GM12878 (cell line): ENCODE measurements at regions not wholly inside any gene's neighbourhood (a gene's known extent, or its start where the extent isn't known, plus 50 kb on each side); places are given as distances from the start of the nearest gene placed in this dataset.

Experiments used
- ATAC-seq: fragments of 200-7000 bp; cut with Tn5 transposase; 3 replicates; pipeline ENCODE4 v1.9.1; 2020; ENCODE audit warnings: mild to moderate bottlenecking, moderate library complexity
- BruUV-seq: library from RNA; stranded (reverse); fragments of 400-500 nt; replicated peaks from 2 replicates; lab custom pipeline; 2021; lab: Mats Ljungman, UMichigan
- CTCF ChIA-PET: fragments of 300-600 bp; sonication (Branson Sonifier 250); formaldehyde crosslinking; extraction: SDS; loops from one replicate; lab custom pipeline; 2021; ENCODE audit warnings: inconsistent platforms; lab: Yijun Ruan, JAX
- POLR2A ChIA-PET: fragments of 350-600 bp; formaldehyde crosslinking; extraction: SDS; loops from one replicate; lab custom pipeline; 2021; ENCODE audit warnings: inconsistent platforms; lab: Charles Lee
- RAD21 ChIA-PET: fragments of 300-600 bp; sonication (Branson Sonifier 250); formaldehyde crosslinking; loops from one replicate; lab custom pipeline; 2023; ENCODE audit warnings: antibody characterized with exemption; ENCODE audit not compliant: unreplicated experiment; lab: Charles Lee
- SMC1A ChIA-PET: fragments of 300-600 bp; sonication (Branson Sonifier 250); formaldehyde crosslinking; loops from one replicate; lab custom pipeline; 2023; ENCODE audit not compliant: unreplicated experiment, uncharacterized antibody; lab: Charles Lee
- DNase-seq: peaks from one replicate; pipeline ENCODE4 v3.0.0-alpha.2; 2011; ENCODE audit warnings: low read depth, low spot score
- FAIRE-seq: peaks from 3 replicates; lab custom pipeline; 2011; peaks lifted over from hg19 to GRCh38; lab: Jason Lieb, UNC
- H2AFZ ChIP-seq: 2 replicates; pipeline ENCODE4 v1.6.0; 2011; ENCODE audit warnings: low read depth, low read length, control low read depth; ENCODE audit not compliant: control insufficient read depth
- H3K27ac ChIP-seq: 2 replicates; pipeline ENCODE4 v1.5.1; 2011; ENCODE audit warnings: control low read depth; ENCODE audit not compliant: control insufficient read depth, insufficient read depth
- H3K27me3 ChIP-seq, 2 experiments: replicated peaks in 1 of 2; 2 replicates each; pipeline versions ENCODE4 v1.6.0 to v1.6.1; 2011; ENCODE audit warnings: low read length in 1 of 2; ENCODE audit not compliant: control insufficient read depth in 2 of 2, insufficient read depth in 2 of 2
- H3K36me3 ChIP-seq, 2 experiments: 2 replicates each; pipeline ENCODE4 v1.5.1; 2011; ENCODE audit warnings: low read length in 1 of 2; ENCODE audit not compliant: control insufficient read depth in 2 of 2, insufficient read depth in 2 of 2
- H3K4me1 ChIP-seq: 2 replicates; pipeline ENCODE4 v1.6.1; 2011; ENCODE audit warnings: mild to moderate bottlenecking, low read length, moderate library complexity, mixed read lengths; ENCODE audit not compliant: control insufficient read depth, insufficient read depth
- H3K4me2 ChIP-seq: 2 replicates; pipeline ENCODE4 v1.6.0; 2011; ENCODE audit warnings: control low read depth; ENCODE audit not compliant: control insufficient read depth, insufficient read depth
- H3K4me3 ChIP-seq: fragments of 200-600 bp; sonication (generic); 2 replicates; pipeline ENCODE4 v1.5.1; 2016
- H3K79me2 ChIP-seq: 2 replicates; pipeline ENCODE4 v1.6.0; 2011; ENCODE audit warnings: low read length; ENCODE audit not compliant: control insufficient read depth, insufficient read depth
- H3K9ac ChIP-seq: 2 replicates; pipeline ENCODE4 v1.8.0; 2011; ENCODE audit warnings: low read length, control low read depth, mixed read lengths; ENCODE audit not compliant: control insufficient read depth, insufficient read depth
- H3K9me3 ChIP-seq: replicated peaks from 3 replicates; pipeline ENCODE4 v1.5.1; 2011; ENCODE audit warnings: mild to moderate bottlenecking, low read length; ENCODE audit not compliant: control insufficient read depth, insufficient read depth
- H4K20me1 ChIP-seq: 2 replicates; pipeline ENCODE4 v1.6.0; 2011; ENCODE audit not compliant: control insufficient read depth, insufficient read depth
- ASH2L ChIP-seq: fragments of 300-600, 200-600 bp; sonication (generic); IDR thresholded peaks from 2 replicates; pipeline ENCODE4 v1.6.1; 2017; ENCODE audit warnings: low read depth, mild to moderate bottlenecking, borderline replicate concordance
- ATF2 ChIP-seq: IDR thresholded peaks from 2 replicates; pipeline ENCODE4 v1.6.1; 2012; ENCODE audit warnings: low read length, inconsistent platforms
- CBFB ChIP-seq: IDR thresholded peaks from 2 replicates; pipeline ENCODE4 v1.6.1; 2016; ENCODE audit warnings: antibody characterized with exemption, low read depth
- CBX5 ChIP-seq: sonication (generic); IDR thresholded peaks from 2 replicates; pipeline ENCODE4 v1.6.1; 2016; ENCODE audit warnings: low read depth, moderate library complexity, mild to moderate bottlenecking, inconsistent platforms
- EZH2 ChIP-seq: IDR thresholded peaks from 2 replicates; pipeline ENCODE4 v1.6.1; 2012; ENCODE audit warnings: low read depth, mild to moderate bottlenecking, control low read depth, inconsistent platforms, low read length, borderline replicate concordance; ENCODE audit not compliant: control insufficient read depth
- IRF3 ChIP-seq: fragments of 450-650 bp; IDR thresholded peaks from 2 replicates; pipeline ENCODE4 v1.6.1; 2014; ENCODE audit warnings: mild to moderate bottlenecking
- PAX5 ChIP-seq: IDR thresholded peaks from 2 replicates; pipeline ENCODE4 v1.6.1; 2011; ENCODE audit warnings: low read depth, low read length, borderline replicate concordance
- TAF1 ChIP-seq: IDR thresholded peaks from 2 replicates; pipeline ENCODE4 v1.6.1; 2011; ENCODE audit warnings: mild to moderate bottlenecking, low read depth, low read length, borderline replicate concordance
- WRNIP1 ChIP-seq: IDR thresholded peaks from 2 replicates; pipeline ENCODE4 v1.6.1; 2011; ENCODE audit warnings: low read depth, low read length, improper control_type of control experiment, borderline replicate concordance
- YY1 ChIP-seq: IDR thresholded peaks from 2 replicates; pipeline ENCODE4 v1.6.1; 2011; ENCODE audit warnings: low read depth, mild to moderate bottlenecking, low read length
- ZSCAN29 ChIP-seq: fragments of 450-650 bp; IDR thresholded peaks from 2 replicates; pipeline ENCODE4 v1.6.1; 2017; ENCODE audit warnings: mild to moderate bottlenecking, moderate library complexity
- WGBS: methylation state at CpG from one replicate; pipeline ENCODE4 v1.1.6; 2016; ENCODE audit warnings: low lambda C conversion rate; ENCODE audit not compliant: insufficient replicate concordance, insufficient coverage; ENCODE audit errors: missing lambda C conversion rate; 5-methylcytosine and 5-hydroxymethylcytosine counted together
- in situ Hi-C: fragments of 300-500 bp; cut with MboI; formaldehyde crosslinking; loops from 9 replicates; pipeline ENCODE4 v1.14.3; 2018; ENCODE audit warnings: mixed read lengths
- intact Hi-C: fragments of 100-400 bp; cut with micrococcal nuclease; formaldehyde crosslinking; loops from one replicate; pipeline ENCODE4 v1.14.2; 2022; ENCODE audit not compliant: unreplicated experiment
- TF ChIP-seq, protein P1 (sequence below): IDR thresholded peaks from 2 replicates; pipeline ENCODE4 v1.6.1; 2012; ENCODE audit warnings: mild to moderate bottlenecking, low read depth, low read length
- TF ChIP-seq, protein P2 (sequence below): fragments of 450-650 bp; IDR thresholded peaks from 2 replicates; pipeline ENCODE4 v1.6.1; 2017; ENCODE audit warnings: mild to moderate bottlenecking, moderate library complexity

GRCh38 chr15:95494971-95495541 lies 835.4 kb upstream of the NR2F2 start (continued):
- TF ChIP-seq ATF2 (no peak), ASH2L (no peak), PAX5 (no peak)
- TF ChIP-seq, all 136 proteins: peak for 0

GRCh38 chr15:95497634-95498033 lies 832.9 kb upstream of the NR2F2 start:
- Histone ChIP-seq H3K4me3 (no peak overlapping the region), H3K4me2 (no peak overlapping the region), H3K4me1 (no peaks in the 10 kb centered on the region), H3K79me2 (no peaks in the 10 kb centered on the region), H3K9ac (no peak overlapping the region), H4K20me1 (no peaks in the 10 kb centered on the region), H3K9me3 (no peaks in the 10 kb centered on the region), H3K27me3 (no peaks in the 10 kb centered on the region), H3K36me3 (no peaks in the 10 kb centered on the region), H3K27ac (no peak overlapping the region), H2AFZ (no peak overlapping the region)
- in situ Hi-C loops (no loop called here), intact Hi-C loops (no loop called here)
- CTCF ChIA-PET, result interaction anchor here (1.2 kb wide), 1 partner anchor 21 kb away, joined by 5 read pairs; no protein-coding TSS in a partner anchor
- SMC1A ChIA-PET, result interaction anchor here (1.0 kb wide), 1 partner anchor 9 kb away, joined by 3 read pairs; no protein-coding TSS in a partner anchor
- POLR2A ChIA-PET, result no interaction called here
- FAIRE-seq (no peak), ATAC-seq (no peak), DNase-seq (no peak)
- RAD21 ChIA-PET, result no interaction called here
- WGBS, result 48% methylated on average over 11 of the region's 11 CpGs
- no TSS peak for BruUV-seq
- TF ChIP-seq YY1 (no peak), CBX5 (no peak), EZH2 (no peak), TAF1 (no peak), WRNIP1 (no peak), IRF3 (no peak), ZSCAN29 (no peak), CBFB (no peak)
- TF ChIP-seq, protein P1, sequence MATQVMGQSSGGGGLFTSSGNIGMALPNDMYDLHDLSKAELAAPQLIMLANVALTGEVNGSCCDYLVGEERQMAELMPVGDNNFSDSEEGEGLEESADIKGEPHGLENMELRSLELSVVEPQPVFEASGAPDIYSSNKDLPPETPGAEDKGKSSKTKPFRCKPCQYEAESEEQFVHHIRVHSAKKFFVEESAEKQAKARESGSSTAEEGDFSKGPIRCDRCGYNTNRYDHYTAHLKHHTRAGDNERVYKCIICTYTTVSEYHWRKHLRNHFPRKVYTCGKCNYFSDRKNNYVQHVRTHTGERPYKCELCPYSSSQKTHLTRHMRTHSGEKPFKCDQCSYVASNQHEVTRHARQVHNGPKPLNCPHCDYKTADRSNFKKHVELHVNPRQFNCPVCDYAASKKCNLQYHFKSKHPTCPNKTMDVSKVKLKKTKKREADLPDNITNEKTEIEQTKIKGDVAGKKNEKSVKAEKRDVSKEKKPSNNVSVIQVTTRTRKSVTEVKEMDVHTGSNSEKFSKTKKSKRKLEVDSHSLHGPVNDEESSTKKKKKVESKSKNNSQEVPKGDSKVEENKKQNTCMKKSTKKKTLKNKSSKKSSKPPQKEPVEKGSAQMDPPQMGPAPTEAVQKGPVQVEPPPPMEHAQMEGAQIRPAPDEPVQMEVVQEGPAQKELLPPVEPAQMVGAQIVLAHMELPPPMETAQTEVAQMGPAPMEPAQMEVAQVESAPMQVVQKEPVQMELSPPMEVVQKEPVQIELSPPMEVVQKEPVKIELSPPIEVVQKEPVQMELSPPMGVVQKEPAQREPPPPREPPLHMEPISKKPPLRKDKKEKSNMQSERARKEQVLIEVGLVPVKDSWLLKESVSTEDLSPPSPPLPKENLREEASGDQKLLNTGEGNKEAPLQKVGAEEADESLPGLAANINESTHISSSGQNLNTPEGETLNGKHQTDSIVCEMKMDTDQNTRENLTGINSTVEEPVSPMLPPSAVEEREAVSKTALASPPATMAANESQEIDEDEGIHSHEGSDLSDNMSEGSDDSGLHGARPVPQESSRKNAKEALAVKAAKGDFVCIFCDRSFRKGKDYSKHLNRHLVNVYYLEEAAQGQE, result no peak
- TF ChIP-seq, protein P2, sequence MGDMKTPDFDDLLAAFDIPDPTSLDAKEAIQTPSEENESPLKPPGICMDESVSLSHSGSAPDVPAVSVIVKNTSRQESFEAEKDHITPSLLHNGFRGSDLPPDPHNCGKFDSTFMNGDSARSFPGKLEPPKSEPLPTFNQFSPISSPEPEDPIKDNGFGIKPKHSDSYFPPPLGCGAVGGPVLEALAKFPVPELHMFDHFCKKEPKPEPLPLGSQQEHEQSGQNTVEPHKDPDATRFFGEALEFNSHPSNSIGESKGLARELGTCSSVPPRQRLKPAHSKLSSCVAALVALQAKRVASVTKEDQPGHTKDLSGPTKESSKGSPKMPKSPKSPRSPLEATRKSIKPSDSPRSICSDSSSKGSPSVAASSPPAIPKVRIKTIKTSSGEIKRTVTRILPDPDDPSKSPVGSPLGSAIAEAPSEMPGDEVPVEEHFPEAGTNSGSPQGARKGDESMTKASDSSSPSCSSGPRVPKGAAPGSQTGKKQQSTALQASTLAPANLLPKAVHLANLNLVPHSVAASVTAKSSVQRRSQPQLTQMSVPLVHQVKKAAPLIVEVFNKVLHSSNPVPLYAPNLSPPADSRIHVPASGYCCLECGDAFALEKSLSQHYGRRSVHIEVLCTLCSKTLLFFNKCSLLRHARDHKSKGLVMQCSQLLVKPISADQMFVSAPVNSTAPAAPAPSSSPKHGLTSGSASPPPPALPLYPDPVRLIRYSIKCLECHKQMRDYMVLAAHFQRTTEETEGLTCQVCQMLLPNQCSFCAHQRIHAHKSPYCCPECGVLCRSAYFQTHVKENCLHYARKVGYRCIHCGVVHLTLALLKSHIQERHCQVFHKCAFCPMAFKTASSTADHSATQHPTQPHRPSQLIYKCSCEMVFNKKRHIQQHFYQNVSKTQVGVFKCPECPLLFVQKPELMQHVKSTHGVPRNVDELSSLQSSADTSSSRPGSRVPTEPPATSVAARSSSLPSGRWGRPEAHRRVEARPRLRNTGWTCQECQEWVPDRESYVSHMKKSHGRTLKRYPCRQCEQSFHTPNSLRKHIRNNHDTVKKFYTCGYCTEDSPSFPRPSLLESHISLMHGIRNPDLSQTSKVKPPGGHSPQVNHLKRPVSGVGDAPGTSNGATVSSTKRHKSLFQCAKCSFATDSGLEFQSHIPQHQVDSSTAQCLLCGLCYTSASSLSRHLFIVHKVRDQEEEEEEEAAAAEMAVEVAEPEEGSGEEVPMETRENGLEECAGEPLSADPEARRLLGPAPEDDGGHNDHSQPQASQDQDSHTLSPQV, result no peak
